Erythroblast (primary cell): ENCODE measurements at regions not wholly inside any gene's neighbourhood (a gene's known extent, or its start where the extent isn't known, plus 50 kb on each side); places are given as distances from the start of the nearest gene placed in this dataset.
"Not testable (repeated sequence)": the region's sequence is repeated elsewhere in the genome, so short reads cannot be mapped to it uniquely, and the experiment has no call there.

ENCODE experiments used
- GATA1 ChIP-seq: IDR thresholded peaks from 2 replicates; pipeline ENCODE4 v1.6.1; 2011; ENCODE audit warnings: low read depth, mild to moderate bottlenecking, control low read depth, low read length, moderate library complexity
- POLR2A ChIP-seq: IDR thresholded peaks from 2 replicates; pipeline ENCODE4 v1.6.1; 2011; ENCODE audit warnings: mild to moderate bottlenecking, low read length

DNA sequence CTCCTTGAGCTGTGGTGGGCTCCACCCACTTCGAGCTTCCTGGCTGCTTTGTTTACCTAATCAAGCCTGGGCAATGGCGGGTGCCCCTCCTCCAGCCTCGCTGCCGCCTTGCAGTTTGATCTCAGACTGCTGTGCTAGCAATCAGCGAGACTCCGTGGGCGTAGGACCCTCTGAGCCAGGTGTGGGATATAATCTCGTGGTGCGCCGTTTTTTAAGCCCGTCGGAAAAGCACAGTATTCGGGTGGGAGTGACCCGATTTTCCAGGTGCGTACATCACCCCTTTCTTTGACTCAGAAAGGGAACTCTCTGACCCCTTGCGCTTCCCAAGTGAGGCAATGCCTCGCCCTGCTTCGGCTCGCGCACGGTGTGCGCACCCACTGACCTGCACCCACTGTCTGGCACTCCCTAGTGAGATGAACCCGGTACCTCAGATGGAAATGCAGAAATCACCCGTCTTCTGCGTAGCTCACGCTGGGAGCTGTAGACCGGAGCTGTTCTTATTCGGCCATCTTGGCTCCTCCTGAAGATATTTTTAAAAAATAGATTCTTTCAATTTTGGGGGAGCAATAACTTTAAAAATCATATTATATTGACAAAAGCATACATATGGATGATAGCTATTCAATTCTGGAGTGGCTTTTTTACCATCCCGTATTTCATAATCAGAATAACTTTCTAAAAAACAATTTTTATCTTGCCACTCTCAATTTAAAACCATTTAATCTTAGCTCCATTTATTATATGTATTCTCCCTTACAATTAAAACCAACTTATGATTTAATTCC, 517.5 kb upstream of the NUDT12 start:
- TF ChIP-seq POLR2A, GATA1: not testable (repeated sequence)
